Activated CD4-positive, alpha-beta T cell treated with anti-CD3 and anti-CD28 coated beads for 4 hours (primary cell): ENCODE measurements at regions not wholly inside any gene's neighbourhood (a gene's known extent, or its start where the extent isn't known, plus 50 kb on each side); places are given as distances from the start of the nearest gene placed in this dataset.

ENCODE experiments used
- DNase-seq, 2 donors: peaks; one replicate each; pipeline ENCODE4 v3.0.0-alpha.2; 2020

DNA sequence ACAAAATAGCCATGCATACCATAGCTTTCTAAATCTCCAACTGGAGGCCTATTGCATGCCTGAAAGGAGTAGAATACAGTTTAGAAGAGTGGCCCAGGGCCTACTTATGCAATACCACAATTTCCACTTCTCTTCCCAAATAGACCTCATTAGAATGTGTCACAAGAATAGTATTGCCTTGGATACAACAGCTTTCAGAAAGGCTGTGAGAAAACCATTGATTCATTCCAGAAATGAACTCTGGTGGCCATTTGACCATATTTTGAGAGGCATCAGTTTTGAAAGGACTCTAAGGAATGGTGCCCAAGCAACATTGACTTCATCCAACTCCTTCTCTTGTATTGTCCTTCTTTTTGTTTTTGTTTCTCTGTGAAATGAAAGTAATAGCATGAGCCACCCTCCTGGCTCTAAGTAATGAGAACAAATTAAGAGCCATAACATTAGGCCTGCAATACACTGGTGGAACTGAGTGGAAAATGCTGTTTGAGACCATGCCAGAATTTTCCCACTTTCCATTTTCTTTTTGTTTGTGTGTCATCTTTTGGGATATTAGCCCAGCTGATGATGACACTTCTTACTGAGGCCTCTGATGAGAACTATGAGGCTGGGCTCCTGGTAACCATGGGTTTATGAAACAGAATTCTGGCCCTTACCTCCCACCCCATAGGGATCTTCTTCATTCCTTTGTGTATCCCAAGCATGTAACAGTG is 90.2 kb downstream of the TMEM174 start:
- DNase-seq, result no peak

- DNase-seq, result no peak
These were observed 83.9 kb downstream of the TMEM174 start for GRCh38 chr5:73256862-73257261.

GRCh38 chr5:73256462-73256861 is 83.5 kb downstream of the TMEM174 start:
- no peak for DNase-seq

DNA sequence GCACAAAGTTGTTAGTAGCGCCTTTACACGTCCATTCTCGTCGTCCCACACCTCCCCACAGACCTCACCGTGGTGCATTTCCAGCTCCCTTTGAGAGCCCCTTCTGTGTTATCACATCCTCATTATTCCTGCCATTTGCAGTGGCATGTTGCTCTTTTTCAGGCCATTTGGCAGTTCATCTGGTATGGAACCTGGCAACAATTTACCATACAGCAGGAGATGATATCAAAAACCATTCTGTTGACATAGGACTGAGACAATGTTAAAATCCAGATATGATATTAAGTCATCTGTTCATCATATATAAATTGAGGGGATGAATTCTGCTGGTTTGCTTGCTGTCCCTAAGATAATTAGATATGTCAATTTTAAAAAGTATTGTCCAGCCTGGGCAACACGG is 83.0 kb downstream of the TMEM174 start:
- DNase-seq, result no peak

- DNase-seq, result no peak
These were observed 81.6 kb downstream of the TMEM174 start for GRCh38 chr5:73254642-73255041.

GRCh38 chr5:73253047-73253660 is 80.2 kb downstream of the TMEM174 start:
- DNase-seq, result no peak

- DNase-seq, result no peak
These were observed 77.7 kb downstream of the TMEM174 start for GRCh38 chr5:73250645-73251044.

DNA sequence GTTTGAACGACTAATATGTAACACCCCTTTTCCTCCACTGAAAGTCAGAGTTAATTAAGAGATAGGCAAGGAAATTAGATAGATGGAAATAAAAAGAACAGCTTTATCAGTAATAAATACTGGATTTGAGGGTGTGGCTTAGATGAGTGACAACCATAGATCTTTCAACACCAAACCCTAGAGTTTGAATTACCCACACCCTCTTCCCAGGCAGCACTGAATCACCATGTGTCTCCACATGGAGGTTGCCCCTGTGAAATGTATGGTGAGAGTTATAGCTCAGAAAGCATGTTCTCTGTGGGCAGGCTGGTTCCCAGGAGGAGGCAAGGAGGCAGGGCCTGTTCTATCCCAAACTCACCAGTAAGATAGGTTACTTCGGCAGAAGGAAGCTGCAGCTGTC is 69.7 kb downstream of the TMEM174 start:
- no peak for DNase-seq

DNA sequence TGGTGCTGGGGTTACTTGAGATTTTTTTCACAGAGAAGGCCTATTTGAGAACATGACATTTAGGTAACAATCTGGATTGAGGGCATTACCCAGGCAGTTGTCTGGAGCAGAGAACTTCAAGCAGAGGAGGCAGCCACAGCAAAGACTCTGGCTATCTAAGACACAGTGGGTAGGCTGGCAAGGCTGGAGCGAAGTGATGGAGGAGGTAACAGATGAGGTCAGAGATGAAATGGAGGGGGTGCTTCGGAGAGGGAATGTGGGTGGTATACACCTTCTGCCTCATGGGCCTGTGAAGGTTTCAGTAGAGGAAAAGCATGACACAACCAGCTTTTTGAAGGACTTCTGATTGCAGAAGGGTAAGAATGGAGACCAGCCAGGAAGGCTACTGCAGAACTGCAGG is 65.9 kb downstream of the TMEM174 start:
- no peak for DNase-seq

- no peak for DNase-seq
These were observed 63.6 kb downstream of the TMEM174 start for GRCh38 chr5:73236541-73237128.

- no peak for DNase-seq
These were observed 61.2 kb downstream of the TMEM174 start for GRCh38 chr5:73234204-73234555.

- DNase-seq, result no peak
These were observed 60.6 kb downstream of the TMEM174 start for GRCh38 chr5:73233461-73234203.

- no peak for DNase-seq
These were observed 60.1 kb downstream of the TMEM174 start for GRCh38 chr5:73233053-73233460.

GRCh38 chr5:73232266-73233041 is 59.5 kb downstream of the TMEM174 start:
- DNase-seq, result no peak

- no peak for DNase-seq
These were observed 58.3 kb downstream of the TMEM174 start for GRCh38 chr5:73231246-73231778.

DNA sequence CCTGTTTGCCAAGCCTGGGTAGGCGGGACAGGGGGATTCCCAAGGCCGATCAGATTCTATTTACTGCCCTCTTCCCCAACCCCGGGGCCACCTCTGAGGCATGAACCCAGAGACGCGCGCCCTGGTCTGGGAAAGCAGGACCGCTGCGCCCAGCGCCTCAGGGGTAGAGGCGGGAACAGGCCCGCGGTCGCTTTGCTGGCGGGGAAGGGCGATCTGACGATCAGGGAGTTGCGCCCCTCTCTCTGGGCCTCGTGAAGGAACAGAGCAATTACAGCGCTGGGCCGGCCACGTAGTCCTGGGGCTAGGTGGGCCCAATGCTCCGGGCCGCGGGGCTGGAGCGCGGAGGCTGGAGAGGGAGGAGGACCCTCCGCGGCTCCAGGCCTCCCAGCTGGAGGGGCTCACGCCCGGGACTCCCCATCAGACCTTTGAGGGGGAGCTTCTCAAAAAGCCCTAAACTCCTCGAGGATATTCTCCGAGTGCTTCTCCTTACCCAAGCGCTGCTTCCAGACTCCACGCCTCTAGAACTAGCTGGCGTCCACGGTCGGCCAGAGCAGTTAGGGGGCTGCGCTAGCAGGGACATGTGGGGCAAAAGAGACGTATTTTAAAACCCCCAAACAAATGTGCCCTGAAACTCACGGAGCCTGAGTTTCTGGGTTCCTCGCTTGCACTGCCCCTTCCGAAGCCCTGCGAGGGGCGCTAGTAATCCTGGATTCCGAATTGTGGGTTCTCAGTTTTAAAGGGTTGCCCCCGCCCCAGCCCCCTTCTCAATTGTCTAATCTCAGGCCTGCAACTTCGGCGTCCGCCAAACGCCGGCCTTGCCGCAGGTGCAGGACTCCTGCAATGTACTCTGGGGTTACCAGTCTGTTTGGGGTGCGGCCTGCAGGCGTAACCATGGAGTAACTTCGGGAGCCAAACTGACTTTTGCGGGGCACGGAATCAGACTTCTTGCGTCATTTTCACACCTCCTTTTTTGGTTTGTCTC is 57.6 kb downstream of the TMEM174 start:
- no peak for DNase-seq

DNA sequence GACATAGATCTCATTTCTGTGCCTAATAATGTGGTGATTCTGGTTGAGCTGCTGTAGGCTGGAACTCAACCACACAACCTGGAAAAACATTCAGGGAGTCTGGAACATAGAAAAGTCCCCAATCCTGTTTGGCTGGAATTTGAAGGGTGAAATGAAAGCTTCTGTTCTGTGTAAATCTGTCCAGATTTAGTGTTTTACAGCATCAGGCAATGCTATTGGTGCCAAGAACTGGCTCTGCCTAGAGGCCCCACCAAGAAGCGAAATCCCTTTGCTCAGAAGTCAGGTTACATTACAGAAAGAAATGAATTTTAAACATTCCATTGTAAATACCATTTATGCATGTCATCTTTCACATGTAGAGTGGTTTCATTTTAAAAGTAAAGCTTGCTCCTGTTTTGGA is 56.3 kb downstream of the TMEM174 start:
- no peak for DNase-seq

DNA sequence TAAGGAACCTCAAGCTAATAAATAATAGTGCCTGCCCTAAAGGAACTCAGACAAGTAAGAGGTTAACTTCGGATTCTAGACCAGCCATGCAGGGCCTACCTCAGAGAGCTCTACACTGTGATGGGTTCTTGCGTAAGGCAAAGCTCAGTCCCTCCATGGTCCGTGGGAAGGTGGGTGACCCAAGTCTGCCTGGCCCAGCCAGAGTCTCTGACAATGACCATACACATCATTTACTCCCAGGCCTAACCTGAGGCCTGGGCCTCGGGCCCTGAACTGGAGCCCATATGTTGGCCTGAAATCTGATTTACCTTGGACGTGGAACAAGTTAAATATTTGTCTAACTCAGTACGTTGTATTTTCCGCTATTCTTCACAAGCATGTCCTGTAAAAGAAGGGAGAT is 55.1 kb downstream of the TMEM174 start:
- DNase-seq, result no peak
